HuH-7.5 (cell line): ENCODE measurements at regions not wholly inside any gene's neighbourhood (a gene's known extent, or its start where the extent isn't known, plus 50 kb on each side); places are given as distances from the start of the nearest gene placed in this dataset.

Experiments
- DNase-seq: peaks from one replicate; pipeline ENCODE4 v3.0.0; 2011; ENCODE audit warnings: low spot score

- no peak for DNase-seq
These were observed 283.4 kb upstream of the GRIP1 start for GRCh38 chr12:66962290-66962689.

GRCh38 chr12:66963901-66964300 lies 285.0 kb upstream of the GRIP1 start:
- no peak for DNase-seq

GRCh38 chr12:66964629-66965028 lies 285.8 kb upstream of the GRIP1 start:
- DNase-seq, result no peak

GRCh38 chr12:66965621-66966020 lies 286.7 kb upstream of the GRIP1 start:
- no peak for DNase-seq

GRCh38 chr12:66971816-66972215 lies 292.9 kb upstream of the GRIP1 start:
- no peak for DNase-seq

- DNase-seq, result no peak
These were observed 292.6 kb upstream of the CAND1 start for GRCh38 chr12:66976526-66976925.

GRCh38 chr12:66978802-66979201 lies 290.4 kb upstream of the CAND1 start:
- DNase-seq, result no peak

- DNase-seq, result no peak
These were observed 289.9 kb upstream of the CAND1 start for GRCh38 chr12:66979251-66979650.

GRCh38 chr12:66984077-66984476 lies 285.1 kb upstream of the CAND1 start:
- no peak for DNase-seq

GRCh38 chr12:66984962-66985361 lies 284.2 kb upstream of the CAND1 start:
- DNase-seq, result no peak

GRCh38 chr12:66999141-66999540 lies 270.0 kb upstream of the CAND1 start:
- DNase-seq, result no peak

- DNase-seq, result no peak
These were observed 267.9 kb upstream of the CAND1 start for GRCh38 chr12:67001251-67001650.

GRCh38 chr12:67002720-67003119 lies 266.4 kb upstream of the CAND1 start:
- DNase-seq, result no peak

GRCh38 chr12:67006610-67007009 lies 262.5 kb upstream of the CAND1 start:
- no peak for DNase-seq

GRCh38 chr12:67014642-67015041 lies 254.5 kb upstream of the CAND1 start:
- no peak for DNase-seq

- DNase-seq, result no peak
These were observed 251.1 kb upstream of the CAND1 start for GRCh38 chr12:67018105-67018504.

- DNase-seq, result no peak
These were observed 250.1 kb upstream of the CAND1 start for GRCh38 chr12:67019070-67019469.

GRCh38 chr12:67025543-67026114 lies 243.5 kb upstream of the CAND1 start:
- DNase-seq, result peak; percentile 52

- no peak for DNase-seq
These were observed 242.5 kb upstream of the CAND1 start for GRCh38 chr12:67026487-67027246.

- DNase-seq, result no peak
These were observed 240.6 kb upstream of the CAND1 start for GRCh38 chr12:67028529-67028928.

- no peak for DNase-seq
These were observed 234.9 kb upstream of the CAND1 start for GRCh38 chr12:67034110-67034879.

GRCh38 chr12:67035121-67035520 lies 234.0 kb upstream of the CAND1 start:
- DNase-seq, result no peak

- no peak for DNase-seq
These were observed 230.7 kb upstream of the CAND1 start for GRCh38 chr12:67038486-67038885.
